ENCODE measurements at regions not wholly inside any gene's neighbourhood (a gene's known extent, or its start where the extent isn't known, plus 50 kb on each side); places are given as distances from the start of the nearest gene placed in this dataset.

- no peak for DNase-seq
Measured at GRCh38 chr2:59354498-59354897, 1113.4 kb upstream of the FANCL start.

GRCh38 chr2:59353306-59353921, 1112.3 kb upstream of the FANCL start:
- ATAC-seq: no peak

More at GRCh38 chr2:59354498-59354897, 1113.4 kb upstream of the FANCL start:
- no peaks in the 10 kb centered on the region for H3K4me1 ChIP-seq
- H3K4me3 ChIP-seq: no peak overlapping the region
- no peaks in the 10 kb centered on the region for H3K9me3 ChIP-seq
- 62 to 75% (median 63%) methylated on average over 3 of the region's 3 CpGs for WGBS, 3 donors
- no peaks in the 10 kb centered on the region for H3K27me3 ChIP-seq (ENCODE audit: insufficient read depth in 3 of 3, low read length in 2 of 3)
- no peaks in the 10 kb centered on the region for H3K36me3 ChIP-seq (ENCODE audit: insufficient read depth in 1 of 2, low read depth in 1 of 2)
- no peak for TF ChIP-seq CTCF (IDR thresholded peaks at IDR 0.05)
- intact Hi-C loops (cut with DNase I): no loop called here
- no peak overlapping the region for H3K27ac ChIP-seq
- no peak for ATAC-seq

GRCh38 chr2:59342166-59342565, 1101.0 kb upstream of the FANCL start:
- H3K27me3 ChIP-seq (ENCODE audit: insufficient read depth in 3 of 3, low read length in 2 of 3): no peaks in the 10 kb centered on the region
- H3K9me3 ChIP-seq: no peaks in the 10 kb centered on the region
- H3K4me1 ChIP-seq: no peaks in the 10 kb centered on the region
- no peak for ATAC-seq
- intact Hi-C loops (cut with DNase I): no loop called here
- no peak for TF ChIP-seq CTCF (IDR thresholded peaks at IDR 0.05)
- whole genome bisulfite sequencing, 3 donors: 27 to 33% (median 27%) methylated on average over 1 of the region's 1 CpG
- no peak overlapping the region for H3K4me3 ChIP-seq
- DNase-seq: no peak
- no peak overlapping the region for H3K27ac ChIP-seq
- no peaks in the 10 kb centered on the region for H3K36me3 ChIP-seq (ENCODE audit: insufficient read depth in 1 of 2, low read depth in 1 of 2)

More at GRCh38 chr2:59353306-59353921, 1112.3 kb upstream of the FANCL start:
- 49 to 54% (median 50%) methylated on average over 5 of the region's 5 CpGs for WGBS, 3 donors
- Histone ChIP-seq H3K4me1 (no peaks in the 10 kb centered on the region), H3K27me3 (ENCODE audit: insufficient read depth in 3 of 3, low read length in 2 of 3) (no peaks in the 10 kb centered on the region), H3K9me3 (no peaks in the 10 kb centered on the region), H3K4me3 (no peak overlapping the region), H3K27ac (no peak overlapping the region), H3K36me3 (ENCODE audit: insufficient read depth in 1 of 2, low read depth in 1 of 2) (no peaks in the 10 kb centered on the region)
- no peak for DNase-seq
- no peak for TF ChIP-seq CTCF (IDR thresholded peaks at IDR 0.05)
- intact Hi-C loops (cut with DNase I): no loop called here

GRCh38 chr2:59339837-59340207, 1098.7 kb upstream of the FANCL start:
- no peak overlapping the region for H3K4me3 ChIP-seq
- no peaks in the 10 kb centered on the region for H3K36me3 ChIP-seq (ENCODE audit: insufficient read depth in 1 of 2, low read depth in 1 of 2)
- no peak for TF ChIP-seq CTCF (IDR thresholded peaks at IDR 0.05)
- no peaks in the 10 kb centered on the region for H3K27me3 ChIP-seq (ENCODE audit: insufficient read depth in 3 of 3, low read length in 2 of 3)
- H3K27ac ChIP-seq: no peak overlapping the region
- no peaks in the 10 kb centered on the region for H3K4me1 ChIP-seq
- ATAC-seq: no peak
- 52 to 60% (median 56%) methylated on average over 2 of the region's 2 CpGs for WGBS, 3 donors
- no peak for DNase-seq
- H3K9me3 ChIP-seq: no peaks in the 10 kb centered on the region
- intact Hi-C loops (cut with DNase I): no loop called here
